ENCODE measurements at regions not wholly inside any gene's neighbourhood (a gene's known extent, or its start where the extent isn't known, plus 50 kb on each side); places are given as distances from the start of the nearest gene placed in this dataset.
"Not testable (repeated sequence)": the region's sequence is repeated elsewhere in the genome, so short reads cannot be mapped to it uniquely, and the experiment has no call there.

DNA sequence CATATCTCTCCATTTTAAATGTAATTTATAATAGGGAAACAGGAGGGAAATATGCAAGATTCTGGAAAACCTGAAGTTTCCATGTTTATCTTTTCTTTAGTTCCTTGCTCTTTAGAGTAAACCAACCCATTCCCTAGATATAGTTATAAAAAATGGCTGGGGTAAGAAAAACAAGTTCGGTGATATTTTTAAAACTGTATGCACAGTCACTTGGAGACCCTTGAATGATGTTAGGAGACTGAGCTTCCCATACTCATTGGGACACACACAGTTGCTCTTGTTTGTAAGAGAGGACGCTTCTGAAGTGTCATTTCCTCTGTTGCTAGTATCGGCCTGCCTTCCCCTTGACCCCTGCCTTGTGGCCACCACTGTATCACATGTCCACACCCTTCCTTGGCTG is 55.0 kb upstream of the NBPF9 start:
- TF ChIP-seq POLR2A (IDR thresholded peaks at IDR 0.05; ENCODE audit: low read depth, low read length); EZH2 (IDR thresholded peaks at IDR 0.05; ENCODE audit: borderline replicate concordance, low read depth, low read length, severe bottlenecking); POLR2AphosphoS5 (IDR thresholded peaks at IDR 0.05; ENCODE audit: insufficient read depth, low read depth, low read length); MYC (IDR thresholded peaks at IDR 0.05; ENCODE audit: low read depth, low read length): not testable (repeated sequence)
- TF ChIP-seq, protein P1, sequence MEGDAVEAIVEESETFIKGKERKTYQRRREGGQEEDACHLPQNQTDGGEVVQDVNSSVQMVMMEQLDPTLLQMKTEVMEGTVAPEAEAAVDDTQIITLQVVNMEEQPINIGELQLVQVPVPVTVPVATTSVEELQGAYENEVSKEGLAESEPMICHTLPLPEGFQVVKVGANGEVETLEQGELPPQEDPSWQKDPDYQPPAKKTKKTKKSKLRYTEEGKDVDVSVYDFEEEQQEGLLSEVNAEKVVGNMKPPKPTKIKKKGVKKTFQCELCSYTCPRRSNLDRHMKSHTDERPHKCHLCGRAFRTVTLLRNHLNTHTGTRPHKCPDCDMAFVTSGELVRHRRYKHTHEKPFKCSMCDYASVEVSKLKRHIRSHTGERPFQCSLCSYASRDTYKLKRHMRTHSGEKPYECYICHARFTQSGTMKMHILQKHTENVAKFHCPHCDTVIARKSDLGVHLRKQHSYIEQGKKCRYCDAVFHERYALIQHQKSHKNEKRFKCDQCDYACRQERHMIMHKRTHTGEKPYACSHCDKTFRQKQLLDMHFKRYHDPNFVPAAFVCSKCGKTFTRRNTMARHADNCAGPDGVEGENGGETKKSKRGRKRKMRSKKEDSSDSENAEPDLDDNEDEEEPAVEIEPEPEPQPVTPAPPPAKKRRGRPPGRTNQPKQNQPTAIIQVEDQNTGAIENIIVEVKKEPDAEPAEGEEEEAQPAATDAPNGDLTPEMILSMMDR (IDR thresholded peaks at IDR 0.05; ENCODE audit: extremely low read depth in 1 of 2, insufficient read depth in 1 of 2, low read depth in 1 of 2, low read length in 2 of 2), result not testable (repeated sequence)
- TF ChIP-seq, protein P2, sequence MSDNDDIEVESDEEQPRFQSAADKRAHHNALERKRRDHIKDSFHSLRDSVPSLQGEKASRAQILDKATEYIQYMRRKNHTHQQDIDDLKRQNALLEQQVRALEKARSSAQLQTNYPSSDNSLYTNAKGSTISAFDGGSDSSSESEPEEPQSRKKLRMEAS (IDR thresholded peaks at IDR 0.05; ENCODE audit: insufficient read depth, insufficient read length), result not testable (repeated sequence)

Data from endothelial cell of umbilical vein (primary cell).